ENCODE measurements at regions not wholly inside any gene's neighbourhood (a gene's known extent, or its start where the extent isn't known, plus 50 kb on each side); places are given as distances from the start of the nearest gene placed in this dataset.

GRCh38 chr2:20148923-20149702 lies 75.8 kb downstream of the SDC1 start (continued):
- TF ChIP-seq, protein P1, sequence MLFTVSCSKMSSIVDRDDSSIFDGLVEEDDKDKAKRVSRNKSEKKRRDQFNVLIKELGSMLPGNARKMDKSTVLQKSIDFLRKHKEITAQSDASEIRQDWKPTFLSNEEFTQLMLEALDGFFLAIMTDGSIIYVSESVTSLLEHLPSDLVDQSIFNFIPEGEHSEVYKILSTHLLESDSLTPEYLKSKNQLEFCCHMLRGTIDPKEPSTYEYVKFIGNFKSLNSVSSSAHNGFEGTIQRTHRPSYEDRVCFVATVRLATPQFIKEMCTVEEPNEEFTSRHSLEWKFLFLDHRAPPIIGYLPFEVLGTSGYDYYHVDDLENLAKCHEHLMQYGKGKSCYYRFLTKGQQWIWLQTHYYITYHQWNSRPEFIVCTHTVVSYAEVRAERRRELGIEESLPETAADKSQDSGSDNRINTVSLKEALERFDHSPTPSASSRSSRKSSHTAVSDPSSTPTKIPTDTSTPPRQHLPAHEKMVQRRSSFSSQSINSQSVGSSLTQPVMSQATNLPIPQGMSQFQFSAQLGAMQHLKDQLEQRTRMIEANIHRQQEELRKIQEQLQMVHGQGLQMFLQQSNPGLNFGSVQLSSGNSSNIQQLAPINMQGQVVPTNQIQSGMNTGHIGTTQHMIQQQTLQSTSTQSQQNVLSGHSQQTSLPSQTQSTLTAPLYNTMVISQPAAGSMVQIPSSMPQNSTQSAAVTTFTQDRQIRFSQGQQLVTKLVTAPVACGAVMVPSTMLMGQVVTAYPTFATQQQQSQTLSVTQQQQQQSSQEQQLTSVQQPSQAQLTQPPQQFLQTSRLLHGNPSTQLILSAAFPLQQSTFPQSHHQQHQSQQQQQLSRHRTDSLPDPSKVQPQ (CRISPR knock-in tag; IDR thresholded peaks at IDR 0.05; ENCODE audit: borderline replicate concordance): no peak
- peak; percentile 68 for TF ChIP-seq ATF3 (IDR thresholded peaks at IDR 0.05)
- TF ChIP-seq ATF3 (CRISPR knock-in tag; conservative IDR thresholded peaks at IDR 0.05): no peak
- TF ChIP-seq, protein P2, sequence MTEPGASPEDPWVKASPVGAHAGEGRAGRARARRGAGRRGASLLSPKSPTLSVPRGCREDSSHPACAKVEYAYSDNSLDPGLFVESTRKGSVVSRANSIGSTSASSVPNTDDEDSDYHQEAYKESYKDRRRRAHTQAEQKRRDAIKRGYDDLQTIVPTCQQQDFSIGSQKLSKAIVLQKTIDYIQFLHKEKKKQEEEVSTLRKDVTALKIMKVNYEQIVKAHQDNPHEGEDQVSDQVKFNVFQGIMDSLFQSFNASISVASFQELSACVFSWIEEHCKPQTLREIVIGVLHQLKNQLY (CRISPR knock-in tag; conservative IDR thresholded peaks at IDR 0.05): no peak
- TF ChIP-seq PCBP1 (IDR thresholded peaks at IDR 0.05; ENCODE audit: low read depth, low read length, poor library complexity, severe bottlenecking): no peak
- TF ChIP-seq RUNX1 (IDR thresholded peaks at IDR 0.05; ENCODE audit: low read depth): no peak
- TF ChIP-seq NCOA4 (IDR thresholded peaks at IDR 0.05; ENCODE audit: partially characterized antibody): no peak
- no peak for TF ChIP-seq ETS2 (tag; IDR thresholded peaks at IDR 0.05; ENCODE audit: borderline replicate concordance, poor library complexity, severe bottlenecking)
- no peak for TF ChIP-seq PKNOX1 (IDR thresholded peaks at IDR 0.05)
- TF ChIP-seq CTBP1 (IDR thresholded peaks at IDR 0.05; ENCODE audit: borderline replicate concordance): no peak
- TF ChIP-seq PRMT5 (CRISPR knock-in tag; IDR thresholded peaks at IDR 0.05): no peak
- no peak for TF ChIP-seq BCOR (IDR thresholded peaks at IDR 0.05)
- no peak for TF ChIP-seq U2AF2 (optimal IDR thresholded peaks at IDR 0.05; ENCODE audit: low read depth, low read length)
- TF ChIP-seq YBX1 (IDR thresholded peaks at IDR 0.05): no peak

Data from K562 (cell line).